ENCODE measurements at regions not wholly inside any gene's neighbourhood (a gene's known extent, or its start where the extent isn't known, plus 50 kb on each side); places are given as distances from the start of the nearest gene placed in this dataset.

DNA sequence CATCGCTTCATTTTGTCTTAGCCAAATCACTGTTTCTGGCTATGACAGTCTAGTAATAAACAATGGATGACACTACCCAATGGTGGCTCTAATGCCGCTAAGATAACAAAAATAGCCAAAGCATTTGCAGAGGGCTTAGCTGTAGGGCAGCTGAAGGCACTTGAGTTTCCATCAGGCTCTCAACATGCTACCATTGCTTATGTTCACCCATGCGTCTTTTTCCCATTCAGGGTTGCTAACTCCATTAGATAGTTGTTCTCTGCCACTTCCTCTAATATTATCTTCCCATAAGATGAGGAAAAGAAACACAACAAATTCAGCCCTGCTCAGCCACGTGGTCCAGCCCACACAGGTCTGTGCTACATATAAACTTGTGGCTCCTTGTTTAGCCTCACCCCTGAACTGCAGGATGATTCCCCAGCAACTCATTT, 159.6 kb downstream of the TOMM20 start:
- peaks cover 72% of the 10 kb centered on the region for H3K4me1 ChIP-seq (ENCODE audit: insufficient read depth, low read length)
- no peaks in the 10 kb centered on the region for H3K9me3 ChIP-seq (ENCODE audit: low read depth, low read length)
- no peaks in the 10 kb centered on the region for H3K27me3 ChIP-seq (ENCODE audit: insufficient read depth, low read length)
- no peak overlapping the region for H3K4me3 ChIP-seq (ENCODE audit: low read length)

DNA sequence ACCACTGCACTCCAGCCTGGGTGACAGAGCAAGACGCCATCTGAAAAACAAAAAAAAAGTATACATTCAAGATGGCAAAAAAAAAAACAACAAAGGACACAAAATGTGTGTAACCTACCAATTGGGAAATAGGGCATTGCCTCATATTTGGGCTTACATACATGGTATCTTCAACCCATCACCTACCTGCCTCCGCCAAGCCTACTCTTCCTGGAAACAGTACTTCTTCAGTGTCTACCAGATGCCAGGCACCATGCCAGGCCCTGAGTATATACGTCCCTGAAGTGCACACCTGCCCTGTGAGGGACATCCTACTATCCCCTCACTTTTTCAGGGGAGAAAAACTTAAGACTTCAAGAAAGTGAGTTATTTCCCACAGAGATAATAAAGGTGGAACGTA, 160.2 kb downstream of the TOMM20 start:
- Histone ChIP-seq H3K4me1 (ENCODE audit: insufficient read depth, low read length) (peaks cover 73% of the 10 kb centered on the region), H3K4me3 (ENCODE audit: low read length) (no peak overlapping the region), H3K27me3 (ENCODE audit: insufficient read depth, low read length) (no peaks in the 10 kb centered on the region), H3K9me3 (ENCODE audit: low read depth, low read length) (no peaks in the 10 kb centered on the region)

DNA sequence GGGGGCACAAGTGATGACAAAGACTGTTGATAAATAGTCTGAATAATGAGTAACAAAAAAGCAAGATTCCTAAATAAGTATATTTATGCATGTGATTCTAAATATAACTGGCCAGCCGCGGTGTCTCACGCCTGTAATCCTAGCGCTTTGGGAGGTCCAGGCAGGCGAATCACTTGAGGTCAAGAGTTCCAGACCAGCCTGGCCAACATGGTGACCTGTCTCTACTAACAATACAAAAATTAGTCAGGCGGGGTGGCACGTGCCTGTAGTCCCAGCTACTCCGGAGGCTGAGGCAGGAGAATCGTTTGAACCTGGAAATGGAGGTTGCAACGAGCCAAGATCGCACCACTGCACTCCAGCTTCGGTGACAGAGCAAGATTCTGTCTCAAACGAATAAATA, 161.5 kb downstream of the TOMM20 start:
- Histone ChIP-seq H3K9me3 (ENCODE audit: low read depth, low read length) (no peaks in the 10 kb centered on the region), H3K27me3 (ENCODE audit: insufficient read depth, low read length) (no peaks in the 10 kb centered on the region), H3K4me1 (ENCODE audit: insufficient read depth, low read length) (peaks cover 73% of the 10 kb centered on the region), H3K4me3 (ENCODE audit: low read length) (no peak overlapping the region)

DNA sequence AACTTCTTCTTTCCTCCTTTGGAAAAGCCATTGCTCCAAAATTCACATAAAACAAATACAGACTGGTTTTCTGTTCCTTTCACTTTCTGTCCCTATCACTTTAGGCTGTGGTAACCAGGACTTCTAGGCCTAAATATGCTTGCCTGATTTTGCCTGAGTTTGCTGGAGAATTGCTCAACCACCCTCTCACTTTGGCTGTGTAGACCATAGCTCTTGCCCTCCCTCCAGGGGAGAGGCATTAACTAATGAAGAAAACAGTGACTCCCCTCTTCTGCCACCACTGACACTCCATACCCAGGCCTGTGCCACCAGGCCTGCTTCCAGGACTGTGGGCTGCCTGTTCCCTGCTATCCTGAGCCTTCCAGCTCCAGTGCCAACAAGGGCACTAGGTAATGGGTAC, 163.5 kb downstream of the TOMM20 start:
- H3K4me3 ChIP-seq (ENCODE audit: low read length): no peak overlapping the region
- H3K4me1 ChIP-seq (ENCODE audit: insufficient read depth, low read length): peaks cover 73% of the 10 kb centered on the region
- no peaks in the 10 kb centered on the region for H3K9me3 ChIP-seq (ENCODE audit: low read depth, low read length)
- no peaks in the 10 kb centered on the region for H3K27me3 ChIP-seq (ENCODE audit: insufficient read depth, low read length)

DNA sequence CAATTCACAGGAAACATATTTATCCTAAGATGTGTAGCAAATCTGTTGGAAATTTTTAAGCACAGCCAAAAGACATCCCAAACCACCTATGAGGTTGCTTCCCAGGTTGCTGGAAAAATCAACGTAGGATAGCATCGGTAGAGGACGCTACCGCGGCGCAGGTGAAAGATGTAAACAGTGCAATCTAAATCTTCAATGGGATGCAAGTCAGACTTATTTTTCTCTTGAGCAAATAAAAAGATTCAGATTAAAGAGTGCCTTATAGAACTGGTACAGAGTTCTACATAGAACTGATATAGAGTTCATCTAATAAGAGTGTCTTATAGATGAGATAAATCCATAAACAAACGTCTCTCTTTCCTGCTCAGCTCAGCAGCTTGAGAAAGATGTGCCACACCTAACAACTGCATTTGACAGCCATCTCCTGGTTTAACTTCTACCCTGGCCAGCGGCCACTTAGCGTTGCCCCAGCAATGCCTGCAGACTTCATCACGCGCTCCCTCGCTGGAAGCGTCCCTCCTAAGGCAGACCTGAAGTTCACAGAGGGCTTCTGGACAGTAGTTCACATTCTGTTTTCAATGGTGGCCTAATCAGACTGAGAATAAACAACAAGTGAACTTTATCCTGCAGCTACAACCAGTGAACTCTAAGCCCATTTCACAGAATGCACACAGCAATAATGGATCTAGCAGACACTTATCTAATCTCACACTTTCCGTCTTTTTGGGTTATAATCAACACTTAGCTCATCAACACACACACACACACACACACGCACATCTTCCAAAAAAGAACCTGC, 164.5 kb downstream of the TOMM20 start:
- Histone ChIP-seq H3K27me3 (ENCODE audit: insufficient read depth, low read length) (no peaks in the 10 kb centered on the region), H3K9me3 (ENCODE audit: low read depth, low read length) (no peaks in the 10 kb centered on the region), H3K4me3 (ENCODE audit: low read length) (no peak overlapping the region), H3K4me1 (ENCODE audit: insufficient read depth, low read length) (peaks cover 73% of the 10 kb centered on the region)

DNA sequence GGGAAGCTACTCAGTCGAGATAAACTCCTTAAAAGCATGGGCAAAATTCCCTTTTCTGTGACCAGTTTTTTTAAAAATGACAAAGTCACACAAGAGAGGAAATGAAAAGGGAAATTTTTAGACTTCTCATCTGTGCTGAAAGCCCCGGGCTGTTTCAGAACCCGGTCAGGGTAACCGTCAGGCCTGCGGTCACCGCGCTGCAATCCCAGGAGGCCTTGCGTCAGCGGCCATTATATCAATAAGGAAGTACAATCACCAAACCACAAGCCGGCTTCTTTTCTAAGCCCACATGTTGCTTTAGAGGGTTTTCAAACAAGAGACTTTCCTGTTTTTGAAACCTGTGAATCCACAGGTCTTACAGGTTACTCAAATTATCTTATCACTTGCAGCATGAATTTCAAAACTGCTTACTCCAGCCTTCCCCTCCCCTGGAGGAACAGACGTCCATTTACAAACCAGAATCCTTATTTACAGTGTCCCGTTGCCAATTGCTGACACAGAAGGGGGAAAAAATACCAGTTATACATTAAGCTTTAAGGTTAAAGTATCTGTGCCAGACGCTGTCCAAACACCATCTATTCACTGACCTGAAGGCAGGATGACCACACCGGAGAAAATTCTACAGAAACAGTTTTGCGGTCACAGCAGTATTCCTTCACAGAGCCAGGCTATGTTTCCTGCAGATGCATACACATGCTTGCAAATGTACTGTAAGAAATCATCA, 165.3 kb downstream of the TOMM20 start:
- Histone ChIP-seq H3K4me3 (ENCODE audit: low read length) (no peak overlapping the region), H3K9me3 (ENCODE audit: low read depth, low read length) (no peaks in the 10 kb centered on the region), H3K4me1 (ENCODE audit: insufficient read depth, low read length) (peaks cover 72% of the 10 kb centered on the region)

DNA sequence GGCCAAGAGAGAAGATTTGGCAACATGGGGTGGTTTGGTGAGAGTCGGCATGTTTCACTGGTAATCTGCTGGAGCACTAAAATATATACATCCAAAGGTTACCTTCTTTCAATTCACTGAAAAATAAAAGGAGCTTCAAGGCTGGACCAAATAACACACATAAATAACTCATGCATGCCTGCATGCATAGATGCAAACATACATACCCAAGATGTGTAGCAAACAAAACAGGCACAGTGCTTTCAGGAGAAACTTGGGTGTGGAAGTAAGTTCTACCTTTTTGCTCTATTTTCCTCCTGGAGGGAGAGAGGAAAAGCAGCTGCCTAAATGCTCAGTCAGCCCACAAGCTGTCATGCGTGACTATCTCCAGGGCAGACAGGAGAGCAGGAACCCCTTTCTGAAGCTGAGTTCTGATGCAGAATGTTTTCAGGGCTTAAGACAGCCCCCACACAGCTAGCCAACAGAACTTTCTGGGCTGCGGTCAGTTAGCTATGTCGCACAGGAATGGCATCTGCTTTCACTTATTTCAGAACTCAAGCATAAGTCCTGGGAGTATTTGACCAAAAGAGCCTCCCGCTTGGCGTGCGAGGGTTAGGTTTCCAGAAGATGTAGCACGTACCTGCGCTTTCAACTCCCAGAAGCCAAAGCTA, 166.2 kb downstream of the TOMM20 start:
- no peaks in the 10 kb centered on the region for H3K27me3 ChIP-seq (ENCODE audit: insufficient read depth, low read length)
- peaks cover 79% of the 10 kb centered on the region for H3K4me1 ChIP-seq (ENCODE audit: insufficient read depth, low read length)
- no peaks in the 10 kb centered on the region for H3K9me3 ChIP-seq (ENCODE audit: low read depth, low read length)
- no peak overlapping the region for H3K4me3 ChIP-seq (ENCODE audit: low read length)

More for the DNA sequence above, 165.3 kb downstream of the TOMM20 start:
- no peaks in the 10 kb centered on the region for H3K27me3 ChIP-seq (ENCODE audit: insufficient read depth, low read length)

DNA sequence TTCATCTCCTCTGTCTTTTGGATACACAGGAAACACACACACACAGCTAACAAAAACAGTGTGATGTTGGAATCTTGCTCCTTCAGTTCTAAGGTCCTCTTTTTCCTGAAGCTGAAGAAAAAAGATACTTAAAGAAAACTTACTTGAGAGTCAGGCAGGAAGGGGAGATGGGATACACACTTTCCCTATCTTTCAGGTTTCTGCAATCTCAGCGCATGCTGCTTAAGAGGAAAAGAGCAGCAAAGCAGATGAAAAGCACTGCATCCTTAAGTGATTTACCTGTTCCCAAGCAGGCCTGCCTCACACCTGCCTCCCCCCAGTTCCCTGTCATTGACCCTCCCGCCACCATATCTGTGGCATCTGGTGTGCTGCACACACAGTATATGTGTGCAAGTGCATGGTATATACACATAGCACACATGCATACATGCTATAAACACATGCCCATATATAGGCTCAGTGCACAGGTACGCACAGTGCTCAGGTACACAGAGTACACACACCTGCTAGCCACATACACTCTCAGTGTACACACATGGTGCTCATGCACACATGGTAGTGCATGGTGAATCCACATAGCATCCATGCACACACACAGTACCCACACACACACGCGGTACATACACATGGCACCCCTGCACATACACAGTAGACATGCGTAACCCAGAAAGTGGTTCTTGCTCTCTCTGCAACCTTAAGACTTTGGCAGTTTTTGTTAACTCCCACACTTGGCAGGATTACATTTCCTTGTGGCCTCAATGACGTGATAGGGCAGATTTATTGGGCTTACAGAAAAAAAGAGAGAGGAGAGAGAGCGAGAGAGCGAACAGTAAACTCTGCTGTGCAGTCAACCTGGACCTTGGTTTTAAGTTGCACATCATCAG, 166.9 kb downstream of the TOMM20 start:
- Histone ChIP-seq H3K27me3 (ENCODE audit: insufficient read depth, low read length) (no peaks in the 10 kb centered on the region), H3K4me1 (ENCODE audit: insufficient read depth, low read length) (peaks cover 86% of the 10 kb centered on the region), H3K4me3 (ENCODE audit: low read length) (no peak overlapping the region)

DNA sequence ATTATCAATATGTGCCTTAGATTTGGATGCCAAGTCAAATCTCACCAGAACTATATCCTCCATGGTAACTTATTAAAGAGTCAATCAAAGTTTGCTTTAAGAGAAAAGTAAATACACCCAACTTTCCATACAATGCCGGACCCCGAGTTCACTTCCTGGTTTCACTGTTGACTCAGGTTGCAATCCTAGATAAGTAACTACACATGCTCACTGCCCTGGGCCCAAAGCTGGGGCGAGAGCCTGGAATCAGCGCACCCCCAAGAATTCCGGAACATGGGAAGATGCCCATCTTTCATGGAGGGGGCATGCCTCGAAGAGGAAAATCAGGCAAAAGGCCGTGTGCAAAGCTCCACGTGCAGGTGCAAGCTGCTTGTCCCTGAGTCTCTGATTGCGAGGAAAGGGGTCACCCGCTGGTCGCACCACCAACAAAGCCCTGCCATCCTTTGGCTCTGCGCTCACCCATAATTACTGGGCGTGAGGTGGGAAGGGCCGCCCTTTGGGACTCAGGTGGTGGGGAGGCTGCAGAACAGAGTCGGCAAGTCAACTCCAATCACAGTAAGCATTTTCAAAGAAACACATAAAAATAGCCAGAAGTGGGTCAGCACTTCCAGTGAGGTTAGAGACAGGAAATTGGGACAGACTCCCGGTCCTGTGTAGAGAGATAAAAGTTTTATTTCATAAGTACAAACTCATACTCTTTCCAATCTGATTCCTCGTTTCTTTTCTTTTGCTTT, 167.7 kb downstream of the TOMM20 start:
- H3K4me1 ChIP-seq (ENCODE audit: insufficient read depth, low read length): peaks cover 94% of the 10 kb centered on the region
- no peaks in the 10 kb centered on the region for H3K27me3 ChIP-seq (ENCODE audit: insufficient read depth, low read length)
- no peak overlapping the region for H3K4me3 ChIP-seq (ENCODE audit: low read length)
- H3K9me3 ChIP-seq (ENCODE audit: low read depth, low read length): no peaks in the 10 kb centered on the region

More for the DNA sequence above, 166.9 kb downstream of the TOMM20 start:
- H3K9me3 ChIP-seq (ENCODE audit: low read depth, low read length): no peaks in the 10 kb centered on the region

DNA sequence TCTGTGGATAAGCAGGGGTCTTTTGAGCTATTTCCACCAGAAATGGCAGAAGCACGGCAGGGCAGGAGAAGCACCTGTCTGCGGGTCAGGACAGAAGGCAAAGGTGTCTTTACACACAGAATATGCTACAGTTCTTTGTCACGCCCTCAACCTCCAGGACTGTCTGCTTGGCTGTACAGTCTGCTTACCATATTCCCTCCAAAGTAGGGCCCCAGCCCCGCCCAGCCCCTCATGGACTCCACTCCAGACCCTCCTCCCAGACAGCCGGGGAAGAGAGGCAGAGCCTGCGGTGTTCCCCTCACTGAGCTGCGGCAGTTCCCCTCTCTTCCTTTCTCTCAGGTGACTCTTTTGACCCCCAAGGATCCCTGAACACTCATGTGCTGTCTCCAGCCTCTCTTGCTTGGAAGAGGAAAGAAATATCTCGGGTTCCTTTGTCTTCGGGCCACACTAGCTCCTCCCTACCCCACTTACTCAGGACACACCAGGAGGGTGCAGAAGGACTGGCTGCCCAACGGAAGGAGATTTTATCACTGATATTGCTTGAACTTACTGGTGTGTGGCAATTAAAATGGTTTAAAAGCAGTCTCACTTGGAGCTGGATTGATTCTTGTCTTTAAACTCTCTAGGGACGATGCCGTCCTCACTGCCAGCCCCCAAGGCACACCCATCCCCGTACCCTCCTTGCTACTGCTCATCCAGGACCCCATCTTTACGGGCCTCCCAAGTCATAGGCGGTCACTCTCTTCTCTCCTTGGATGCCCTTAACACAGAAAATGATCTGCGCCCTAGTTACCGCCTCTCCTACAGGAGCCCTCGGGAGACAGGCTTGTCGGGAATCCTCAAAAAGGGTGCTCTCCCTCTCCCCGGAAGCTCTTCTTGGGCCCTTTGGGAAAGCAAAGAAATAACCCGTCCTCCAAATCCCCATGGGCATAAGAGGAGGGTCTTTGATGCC, 169.7 kb downstream of the TOMM20 start:
- Histone ChIP-seq H3K4me3 (ENCODE audit: low read length) (no peak overlapping the region), H3K9me3 (ENCODE audit: low read depth, low read length) (no peaks in the 10 kb centered on the region), H3K27me3 (ENCODE audit: insufficient read depth, low read length) (no peaks in the 10 kb centered on the region), H3K4me1 (ENCODE audit: insufficient read depth, low read length) (peaks cover 98% of the 10 kb centered on the region)

DNA sequence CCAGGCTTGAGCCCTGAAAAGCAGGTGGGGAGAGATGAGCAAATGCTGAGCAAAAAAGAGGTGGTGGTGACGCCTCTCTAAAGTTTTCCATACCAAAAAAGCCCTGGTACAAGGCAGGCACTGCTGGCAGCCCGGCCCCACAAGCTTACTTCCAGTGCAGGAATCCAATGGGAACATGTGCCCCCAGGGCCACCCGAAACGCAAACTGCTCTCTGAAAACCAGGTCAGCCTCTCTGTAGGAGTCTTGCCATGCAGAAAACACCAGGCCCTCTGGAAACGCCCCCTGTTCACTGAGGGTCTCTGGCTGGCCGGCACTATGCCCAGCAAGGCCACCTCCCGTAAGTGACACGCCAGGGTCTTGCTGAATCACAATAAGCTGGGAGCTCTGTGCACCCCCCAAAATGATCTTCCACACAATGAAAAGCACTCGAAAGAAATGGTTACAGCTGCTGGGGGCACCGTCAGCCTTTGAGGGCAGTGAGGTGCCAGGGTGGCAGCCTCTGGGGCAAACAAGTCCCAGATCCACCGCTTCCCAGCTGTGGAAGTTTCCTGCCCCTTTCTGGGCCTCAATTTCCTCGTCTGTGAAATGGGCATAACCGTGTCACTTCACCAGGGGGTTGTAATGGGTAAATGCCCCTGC, 170.5 kb downstream of the TOMM20 start:
- H3K4me1 ChIP-seq (ENCODE audit: insufficient read depth, low read length): peaks cover 98% of the 10 kb centered on the region
- H3K27me3 ChIP-seq (ENCODE audit: insufficient read depth, low read length): no peaks in the 10 kb centered on the region
- no peaks in the 10 kb centered on the region for H3K9me3 ChIP-seq (ENCODE audit: low read depth, low read length)
- H3K4me3 ChIP-seq (ENCODE audit: low read length): no peak overlapping the region

DNA sequence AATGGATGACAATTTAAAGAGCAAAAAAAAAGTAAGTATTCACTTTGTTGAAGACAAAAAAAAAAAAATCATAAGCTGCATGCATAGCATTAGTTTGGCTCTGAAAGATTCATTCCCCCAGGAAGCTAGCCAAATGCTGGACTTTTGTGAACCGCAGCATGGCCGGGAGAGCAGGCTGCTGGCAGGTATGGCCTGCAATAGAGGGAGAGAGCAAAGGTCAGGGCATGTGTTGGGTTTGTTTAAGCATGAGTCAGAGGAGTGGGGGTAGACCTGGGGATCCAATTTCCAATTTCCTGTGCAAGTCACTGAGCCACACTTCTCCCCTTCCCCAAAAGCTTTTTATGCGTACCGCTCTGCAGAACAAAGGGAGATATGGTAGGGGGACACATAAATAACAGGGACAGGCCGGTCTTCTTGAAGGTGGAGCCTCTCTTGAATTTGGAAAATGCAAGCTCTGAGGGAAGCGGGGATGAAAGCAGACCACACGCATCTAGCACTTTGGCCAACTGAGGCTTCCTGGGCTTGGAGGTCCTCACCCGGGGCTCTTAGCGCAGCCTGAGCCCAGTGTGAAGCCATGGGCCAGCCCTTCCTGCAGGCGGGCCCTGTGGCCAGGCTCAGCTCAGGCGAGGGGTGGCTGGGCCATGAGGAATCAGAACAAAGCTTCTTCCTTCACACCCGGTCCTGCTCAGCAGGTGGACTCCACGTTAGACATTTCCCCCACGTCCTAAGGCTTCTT, 171.1 kb downstream of the TOMM20 start:
- H3K9me3 ChIP-seq (ENCODE audit: low read depth, low read length): no peaks in the 10 kb centered on the region
- H3K4me3 ChIP-seq (ENCODE audit: low read length): no peak overlapping the region
- H3K27me3 ChIP-seq (ENCODE audit: insufficient read depth, low read length): no peaks in the 10 kb centered on the region
- peaks cover 91% of the 10 kb centered on the region for H3K4me1 ChIP-seq (ENCODE audit: insufficient read depth, low read length)
